Common myeloid progenitor, CD34-positive (primary cell): ENCODE measurements at regions not wholly inside any gene's neighbourhood (a gene's known extent, or its start where the extent isn't known, plus 50 kb on each side); places are given as distances from the start of the nearest gene placed in this dataset.

ENCODE experiments used
- CTCF ChIA-PET: fragments of 350-600 bp; sonication (Branson Sonifier 250); formaldehyde crosslinking; loops from one replicate; lab custom pipeline; 2021; ENCODE audit warnings: antibody characterized with exemption; lab: Charles Lee
- POLR2A ChIA-PET: fragments of 350-600 bp; sonication (Branson Sonifier 250); formaldehyde crosslinking; loops from one replicate; lab custom pipeline; 2021; ENCODE audit warnings: antibody characterized with exemption; lab: Charles Lee
- DNase-seq, 3 donors: peaks; one replicate each; pipeline versions ENCODE4 v3.0.0 to v3.0.0-alpha.2; 2013
- H3K27ac ChIP-seq, 2 experiments: 1 replicate in 1 of 2; 2 replicates in 1 of 2; pipeline ENCODE4 v1.7.0; 2013; ENCODE audit warnings: inconsistent platforms in 2 of 2, low read length in 2 of 2, mild to moderate bottlenecking in 2 of 2, low read depth in 1 of 2, moderate library complexity in 1 of 2; ENCODE audit not compliant: severe bottlenecking in 2 of 2, insufficient read depth in 1 of 2, poor library complexity in 1 of 2
- H3K27me3 ChIP-seq, 5 experiments: replicated peaks in 2 of 5; 1 replicate in 3 of 5; 2 replicates in 2 of 5; pipeline versions ENCODE4 v1.6.1 to v1.7.0; 2013; ENCODE audit warnings: low read length in 4 of 5, mild to moderate bottlenecking in 2 of 5, moderate library complexity in 2 of 5, inconsistent platforms in 1 of 5; ENCODE audit not compliant: insufficient read depth in 5 of 5, control insufficient read depth in 4 of 5
- H3K36me3 ChIP-seq, 4 experiments: 1 replicate in 2 of 4; 2 replicates in 2 of 4; pipeline versions ENCODE4 v1.6.1 to v1.7.0; 2013; ENCODE audit warnings: low read length in 3 of 4, control low read depth in 1 of 4, mild to moderate bottlenecking in 1 of 4; ENCODE audit not compliant: control insufficient read depth in 4 of 4, insufficient read depth in 4 of 4
- H3K4me1 ChIP-seq, 4 experiments: 1 replicate in 3 of 4; 2 replicates in 1 of 4; pipeline versions ENCODE4 v1.6.1 to v1.7.1; 2013; ENCODE audit warnings: low read length in 3 of 4, mild to moderate bottlenecking in 3 of 4, control low read depth in 1 of 4, inconsistent platforms in 1 of 4, moderate library complexity in 1 of 4; ENCODE audit not compliant: control insufficient read depth in 4 of 4, insufficient read depth in 4 of 4; ENCODE audit errors: control extremely low read depth in 1 of 4
- H3K4me3 ChIP-seq, 7 experiments: 1 replicate in 4 of 7; 2 replicates in 3 of 7; pipeline versions ENCODE4 v1.5.1 to v1.7.0; 2013; ENCODE audit warnings: mild to moderate bottlenecking in 7 of 7, low read length in 6 of 7, moderate library complexity in 6 of 7, inconsistent platforms in 2 of 7, low read depth in 2 of 7, control low read depth in 1 of 7; ENCODE audit not compliant: insufficient read depth in 4 of 7, control insufficient read depth in 1 of 7; ENCODE audit errors: extremely low read depth in 1 of 7
- H3K9me3 ChIP-seq, 5 experiments: 1 replicate in 4 of 5; 2 replicates in 1 of 5; pipeline versions ENCODE4 v1.6.1 to v1.7.1; 2013; ENCODE audit warnings: low read length in 4 of 5, mild to moderate bottlenecking in 2 of 5, inconsistent platforms in 1 of 5, low read depth in 1 of 5, moderate library complexity in 1 of 5; ENCODE audit not compliant: control insufficient read depth in 4 of 5, insufficient read depth in 2 of 5; ENCODE audit errors: control extremely low read depth in 1 of 5
- WGBS: methylation state at CpG from one replicate; pipeline ENCODE4 v1.1.5; 2013; ENCODE audit not compliant: insufficient coverage; 5-methylcytosine and 5-hydroxymethylcytosine counted together

DNA sequence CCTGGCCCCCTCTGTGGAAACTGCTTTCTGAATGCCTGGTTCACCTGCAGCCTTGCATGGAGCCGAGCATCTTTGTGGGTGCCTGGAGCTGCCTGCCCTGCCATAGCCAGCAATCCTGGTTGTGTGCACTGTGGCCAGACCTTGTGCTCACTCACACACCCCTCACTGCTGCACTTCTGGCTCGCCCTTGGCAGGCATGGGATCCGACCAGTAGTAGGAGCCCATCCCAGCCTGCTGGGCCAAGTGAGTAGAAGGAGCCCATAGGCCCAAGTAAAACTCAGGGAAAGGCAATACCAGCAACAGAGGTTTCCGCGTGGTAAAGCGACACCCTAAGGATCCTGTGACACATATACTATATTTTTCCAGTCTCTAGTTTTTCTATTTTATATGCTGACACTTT lies 270.0 kb upstream of the NAV3 start:
- 83% methylated on average over 3 of the region's 6 CpGs for WGBS
- H3K4me1 ChIP-seq = no peaks in the 10 kb centered on the region
- no peaks in the 10 kb centered on the region for H3K27me3 ChIP-seq
- H3K27ac ChIP-seq = no peak overlapping the region
- ChIA-PET CTCF (no interaction called here), POLR2A (no interaction called here)
- no peak overlapping the region for H3K4me3 ChIP-seq
- peaks cover 0 to 1% (median 0%) of the 10 kb centered on the region in 5 experiments for H3K9me3 ChIP-seq
- no peaks in the 10 kb centered on the region for H3K36me3 ChIP-seq
- no peak for DNase-seq

DNA sequence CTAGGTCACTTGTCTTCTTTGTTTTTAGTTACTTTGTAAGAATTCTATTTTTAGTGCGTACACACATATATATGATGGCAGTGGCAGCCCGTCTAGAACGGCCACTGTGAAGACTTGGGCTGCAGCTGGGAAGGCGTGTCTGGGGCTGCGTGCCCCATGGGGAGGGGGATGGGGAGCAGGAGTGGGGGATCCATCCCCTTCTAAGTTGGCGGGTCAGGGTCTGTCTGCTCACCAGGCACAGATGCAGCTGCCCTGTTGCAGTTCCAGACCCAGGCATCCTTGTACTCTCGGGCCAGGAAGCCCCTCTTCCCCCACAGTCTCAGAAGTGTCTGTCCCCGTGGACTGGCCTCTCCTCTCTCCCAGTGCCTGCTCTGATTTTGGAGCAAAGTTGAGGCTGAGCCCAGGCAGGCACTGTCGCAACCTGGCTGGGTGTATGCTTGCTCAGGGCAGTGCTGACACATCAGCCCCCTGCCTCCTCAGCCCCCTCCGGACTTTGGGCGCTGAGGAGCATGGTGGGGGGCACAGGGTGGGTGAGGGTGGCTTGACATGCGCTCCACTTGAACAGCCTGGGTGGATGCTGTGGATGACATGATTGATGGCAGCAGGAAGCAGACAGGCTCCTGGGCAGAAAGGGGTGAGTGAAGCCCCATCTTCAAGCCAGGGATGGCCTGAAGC lies 271.2 kb upstream of the NAV3 start:
- WGBS = 96% methylated on average over 8 of the region's 12 CpGs
- Histone ChIP-seq H3K9me3 (peaks cover 0 to 1% (median 0%) of the 10 kb centered on the region in 5 experiments), H3K4me1 (no peaks in the 10 kb centered on the region), H3K36me3 (no peaks in the 10 kb centered on the region), H3K4me3 (no peak overlapping the region), H3K27me3 (no peaks in the 10 kb centered on the region), H3K27ac (no peak overlapping the region)
- ChIA-PET CTCF (no interaction called here), POLR2A (no interaction called here)
- no peak for DNase-seq

DNA sequence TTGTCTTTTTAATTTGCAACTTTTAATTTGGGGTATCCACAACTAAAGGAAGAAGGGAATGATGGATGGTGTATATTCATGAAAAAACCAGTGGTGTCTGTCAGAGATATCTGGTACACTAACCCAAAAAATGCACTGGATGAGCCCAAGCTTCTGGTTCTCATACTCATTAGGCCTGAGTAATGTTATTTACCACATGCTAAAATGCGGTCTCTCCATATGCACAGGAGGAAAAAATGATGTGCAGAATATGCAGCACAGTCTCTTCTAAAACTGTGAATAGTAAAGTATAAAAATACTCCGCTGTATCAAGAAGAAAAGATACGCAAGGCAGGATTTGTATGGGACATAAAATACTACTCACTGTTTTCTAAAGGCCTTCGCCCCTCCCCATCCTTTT lies 275.6 kb upstream of the NAV3 start:
- ChIA-PET POLR2A (no interaction called here), CTCF (no interaction called here)
- Histone ChIP-seq H3K4me1 (no peaks in the 10 kb centered on the region), H3K4me3 (no peak overlapping the region), H3K27me3 (no peaks in the 10 kb centered on the region), H3K27ac (no peak overlapping the region), H3K9me3 (peaks cover 0 to 1% (median 0%) of the 10 kb centered on the region in 5 experiments), H3K36me3 (no peaks in the 10 kb centered on the region)
- 100% methylated on average over 2 of the region's 4 CpGs for WGBS
- DNase-seq = no peak

GRCh38 chr12:77553976-77554619 lies 276.6 kb upstream of the NAV3 start:
- DNase-seq = no peak
- CTCF ChIA-PET = no interaction called here
- no peaks in the 10 kb centered on the region for H3K4me1 ChIP-seq
- H3K27me3 ChIP-seq = no peaks in the 10 kb centered on the region
- H3K9me3 ChIP-seq = peaks cover 0 to 1% (median 0%) of the 10 kb centered on the region in 5 experiments
- H3K4me3 ChIP-seq = no peak overlapping the region
- no peaks in the 10 kb centered on the region for H3K36me3 ChIP-seq
- no CpG with 5 or more reads among the region's 1 CpG for WGBS
- no peak overlapping the region for H3K27ac ChIP-seq
- POLR2A ChIA-PET = no interaction called here

- Histone ChIP-seq H3K36me3 (no peaks in the 10 kb centered on the region), H3K27ac (no peak overlapping the region), H3K9me3 (no peaks in the 10 kb centered on the region), H3K4me3 (no peak overlapping the region), H3K27me3 (no peaks in the 10 kb centered on the region), H3K4me1 (no peaks in the 10 kb centered on the region)
- CTCF ChIA-PET = no interaction called here
- no peak for DNase-seq
- POLR2A ChIA-PET = no interaction called here
- WGBS = 80% methylated on average over 1 of the region's 3 CpGs
Measured at GRCh38 chr12:77549383-77550128, 281.1 kb upstream of the NAV3 start.

GRCh38 chr12:77548797-77549196 lies 281.9 kb upstream of the NAV3 start:
- Histone ChIP-seq H3K27ac (no peak overlapping the region), H3K4me1 (no peaks in the 10 kb centered on the region), H3K27me3 (no peaks in the 10 kb centered on the region), H3K4me3 (no peak overlapping the region), H3K9me3 (no peaks in the 10 kb centered on the region), H3K36me3 (no peaks in the 10 kb centered on the region)
- CTCF ChIA-PET = no interaction called here
- POLR2A ChIA-PET = no interaction called here
- WGBS = no CpG with 5 or more reads among the region's 1 CpG
- no peak for DNase-seq

- CTCF ChIA-PET = no interaction called here
- no peak overlapping the region for H3K27ac ChIP-seq
Measured at GRCh38 chr12:77540097-77540496, 290.6 kb upstream of the NAV3 start.

More at GRCh38 chr12:77540097-77540496, 290.6 kb upstream of the NAV3 start:
- H3K27me3 ChIP-seq = no peaks in the 10 kb centered on the region
- H3K9me3 ChIP-seq = no peaks in the 10 kb centered on the region
- POLR2A ChIA-PET = no interaction called here
- no CpG with 5 or more reads among the region's 2 CpGs for WGBS
- no peak overlapping the region for H3K4me3 ChIP-seq
- DNase-seq = no peak
- no peaks in the 10 kb centered on the region for H3K36me3 ChIP-seq
- H3K4me1 ChIP-seq = no peaks in the 10 kb centered on the region
